Esophagus muscularis mucosa (tissue), 4 donors: ENCODE measurements at regions not wholly inside any gene's neighbourhood (a gene's known extent, or its start where the extent isn't known, plus 50 kb on each side); places are given as distances from the start of the nearest gene placed in this dataset.

Experiments
- DNase-seq: peaks from one replicate; pipeline ENCODE4 v3.0.0-alpha.2; 2017; ENCODE audit errors: extremely low spot score
- H3K27ac ChIP-seq, 4 donors: fragments of 200-600 bp; sonication (generic); replicated peaks in 1 of 4; 1 replicate in 3 of 4; 2 replicates in 1 of 4; pipeline ENCODE4 v1.5.1; 2016 to 2019; ENCODE audit warnings: mild to moderate bottlenecking in 1 of 4
- H3K27me3 ChIP-seq, 4 donors: fragments of 200-600 bp; sonication (generic); one replicate each; pipeline versions ENCODE4 v1.5.1 to v1.6.0; 2016 to 2019
- H3K36me3 ChIP-seq, 4 donors: fragments of 200-600 bp; sonication (generic); one replicate each; pipeline ENCODE4 v1.5.1; 2016 to 2019
- H3K4me1 ChIP-seq, 4 donors: fragments of 200-600 bp; sonication (generic); one replicate each; pipeline ENCODE4 v1.5.1; 2016 to 2019
- H3K4me3 ChIP-seq, 4 donors: fragments of 200-600 bp; sonication (generic); 1 replicate in 2 of 4; 2 replicates in 2 of 4; pipeline ENCODE4 v1.5.1; 2016 to 2019; ENCODE audit warnings: mild to moderate bottlenecking in 4 of 4, moderate library complexity in 1 of 4
- H3K9me3 ChIP-seq, 4 donors: fragments of 200-600 bp; sonication (generic); 1 replicate in 3 of 4; 2 replicates in 1 of 4; pipeline ENCODE4 v1.5.1; 2016 to 2019
- CTCF ChIP-seq, 3 experiments: fragments of 200-600 bp in 2 of 3; fragments of 450-650 bp in 1 of 3; sonication (generic) in 2 of 3; IDR thresholded peaks; one replicate each; pipeline ENCODE4 v1.5.1; 2017 to 2019; ENCODE audit warnings: antibody characterized with exemption in 3 of 3, mild to moderate bottlenecking in 2 of 3, moderate library complexity in 1 of 3
- EP300 ChIP-seq: sonication (generic); formaldehyde crosslinking; IDR thresholded peaks from one replicate; pipeline ENCODE4 v1.6.1; 2017; ENCODE audit warnings: antibody characterized with exemption
- POLR2A ChIP-seq: fragments of 450-650 bp; IDR thresholded peaks from one replicate; pipeline ENCODE4 v1.6.1; 2017; ENCODE audit warnings: antibody characterized with exemption, moderate library complexity, mild to moderate bottlenecking, low read depth
- POLR2AphosphoS5 ChIP-seq, 2 donors: sonication (generic); formaldehyde crosslinking; IDR thresholded peaks; one replicate each; pipeline ENCODE4 v1.6.1; 2017; ENCODE audit warnings: antibody characterized with exemption in 2 of 2
- WGBS: methylation state at CpG from one replicate; pipeline ENCODE4 v1.1.5; 2018; 5-methylcytosine and 5-hydroxymethylcytosine counted together
- intact Hi-C: fragments of 100-400 bp; cut with DNase I; formaldehyde crosslinking; loops from one replicate; pipeline ENCODE4 v1.15.1; 2023

- Histone ChIP-seq H3K36me3 (no peaks in the 10 kb centered on the region), H3K9me3 (no peaks in the 10 kb centered on the region), H3K4me3 (no peak overlapping the region), H3K27ac (no peak overlapping the region), H3K27me3 (no peaks in the 10 kb centered on the region), H3K4me1 (no peaks in the 10 kb centered on the region)
- intact Hi-C loops, result no loop called here
- no peak for DNase-seq
- WGBS, result 91% methylated on average over 5 of the region's 5 CpGs
- TF ChIP-seq POLR2AphosphoS5 (IDR thresholded peaks at IDR 0.05) (no peak), EP300 (no peak), POLR2A (no peak), CTCF (IDR thresholded peaks at IDR 0.05) (no peak)
These were observed 303.1 kb downstream of the SS18 start for GRCh38 chr18:25787276-25787675.

DNA sequence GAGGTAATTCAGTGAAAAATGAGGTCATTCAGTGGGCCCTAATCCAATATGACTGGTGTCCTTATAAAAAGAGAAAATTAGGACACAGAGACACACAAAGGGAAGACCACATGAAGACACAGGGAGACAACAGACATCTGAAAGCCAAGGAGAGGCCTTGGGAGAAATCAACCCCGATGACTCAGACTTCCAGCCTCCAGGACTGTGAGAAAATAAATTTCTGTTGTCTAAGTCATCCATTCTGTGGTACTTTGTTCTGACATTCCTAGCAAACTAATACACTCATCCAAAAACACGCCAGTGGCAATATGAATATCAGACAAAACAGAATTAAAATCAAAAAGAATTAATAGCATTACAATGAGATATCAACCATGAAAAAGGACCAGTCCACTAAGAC is 303.7 kb downstream of the SS18 start:
- Histone ChIP-seq H3K36me3 (no peaks in the 10 kb centered on the region), H3K9me3 (no peaks in the 10 kb centered on the region), H3K4me3 (no peak overlapping the region), H3K27ac (no peak overlapping the region), H3K27me3 (no peaks in the 10 kb centered on the region), H3K4me1 (no peaks in the 10 kb centered on the region)
- no peak for TF ChIP-seq POLR2A
- no peak for TF ChIP-seq EP300
- no peak for TF ChIP-seq POLR2AphosphoS5 (IDR thresholded peaks at IDR 0.05)
- TF ChIP-seq CTCF (IDR thresholded peaks at IDR 0.05), result no peak
- WGBS, result 83% methylated on average over 2 of the region's 2 CpGs
- DNase-seq, result no peak
- intact Hi-C loops, result no loop called here

GRCh38 chr18:25780105-25780504 is 310.3 kb downstream of the SS18 start:
- DNase-seq, result no peak
- H3K4me3 ChIP-seq, result no peak overlapping the region
- H3K27me3 ChIP-seq, result no peaks in the 10 kb centered on the region
- no peak for TF ChIP-seq POLR2AphosphoS5 (IDR thresholded peaks at IDR 0.05)
- TF ChIP-seq EP300, result no peak
- no peak for TF ChIP-seq POLR2A
- TF ChIP-seq CTCF (IDR thresholded peaks at IDR 0.05), result no peak
- no peak overlapping the region for H3K27ac ChIP-seq
- no peaks in the 10 kb centered on the region for H3K9me3 ChIP-seq
- H3K36me3 ChIP-seq, result no peaks in the 10 kb centered on the region
- 81% methylated on average over 7 of the region's 7 CpGs for WGBS
- H3K4me1 ChIP-seq, result no peaks in the 10 kb centered on the region
- intact Hi-C loops, result no loop called here

DNA sequence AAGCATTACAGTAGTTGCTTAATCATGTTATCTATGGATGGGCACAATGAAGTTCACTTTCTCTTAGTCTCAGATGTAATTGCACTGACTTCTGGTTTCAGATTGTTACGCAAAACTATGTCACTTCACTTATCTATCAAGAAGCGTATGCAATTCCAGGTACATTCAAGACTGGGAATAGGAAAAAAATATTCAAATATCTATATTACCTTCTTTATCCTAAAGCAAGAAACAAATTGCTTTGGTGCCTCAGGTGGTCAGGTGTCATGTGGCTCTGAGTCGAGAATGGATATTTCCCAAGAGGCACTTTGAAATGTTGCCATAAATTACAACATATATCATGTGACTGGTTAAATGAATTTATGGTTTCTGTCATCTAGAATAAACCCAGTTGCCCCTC is 318.6 kb downstream of the SS18 start:
- no peak for TF ChIP-seq POLR2AphosphoS5 (IDR thresholded peaks at IDR 0.05)
- no peak for TF ChIP-seq EP300
- no peak for TF ChIP-seq POLR2A
- TF ChIP-seq CTCF (IDR thresholded peaks at IDR 0.05), result no peak
- DNase-seq, result no peak
- 86% methylated on average over 3 of the region's 3 CpGs for WGBS
- Histone ChIP-seq H3K27me3 (no peaks in the 10 kb centered on the region), H3K4me1 (no peaks in the 10 kb centered on the region), H3K4me3 (no peak overlapping the region), H3K9me3 (peaks cover 0 to 5% (median 0%) of the 10 kb centered on the region in 4 donors), H3K27ac (no peak overlapping the region), H3K36me3 (no peaks in the 10 kb centered on the region)
- intact Hi-C loops, result no loop called here

DNA sequence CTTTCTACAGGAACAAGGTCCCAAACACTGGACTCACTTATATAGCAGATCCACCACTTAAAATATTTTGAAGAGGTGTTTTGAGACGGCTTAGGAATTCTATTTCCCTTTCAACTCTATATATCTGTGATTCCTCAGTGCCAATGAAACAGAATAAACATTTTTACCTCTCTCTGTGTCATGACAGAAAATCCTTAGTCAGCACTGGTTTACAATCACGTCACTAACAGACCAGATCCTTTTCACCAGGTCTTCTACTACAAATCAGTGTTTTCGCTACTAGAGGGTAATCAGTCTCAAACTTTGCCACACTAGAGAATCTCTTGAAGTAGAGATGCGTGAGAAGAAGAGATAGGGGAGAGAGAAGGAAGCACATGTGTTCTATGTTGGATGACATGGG is 325.6 kb downstream of the SS18 start:
- H3K27me3 ChIP-seq, result no peaks in the 10 kb centered on the region
- intact Hi-C loops, result loop anchor here (10.0 kb wide), 1 partner anchor 60 kb away; no protein-coding TSS in a partner anchor
- no peak overlapping the region for H3K4me3 ChIP-seq
- H3K36me3 ChIP-seq, result no peaks in the 10 kb centered on the region
- no peaks in the 10 kb centered on the region for H3K4me1 ChIP-seq
- no peak for DNase-seq
- no peaks in the 10 kb centered on the region for H3K9me3 ChIP-seq
- 74% methylated on average over 4 of the region's 4 CpGs for WGBS
- TF ChIP-seq CTCF (IDR thresholded peaks at IDR 0.05) (no peak), POLR2AphosphoS5 (IDR thresholded peaks at IDR 0.05) (no peak), EP300 (no peak), POLR2A (no peak)
- no peak overlapping the region for H3K27ac ChIP-seq
